ENCODE measurements at regions not wholly inside any gene's neighbourhood (a gene's known extent, or its start where the extent isn't known, plus 50 kb on each side); places are given as distances from the start of the nearest gene placed in this dataset.

DNA sequence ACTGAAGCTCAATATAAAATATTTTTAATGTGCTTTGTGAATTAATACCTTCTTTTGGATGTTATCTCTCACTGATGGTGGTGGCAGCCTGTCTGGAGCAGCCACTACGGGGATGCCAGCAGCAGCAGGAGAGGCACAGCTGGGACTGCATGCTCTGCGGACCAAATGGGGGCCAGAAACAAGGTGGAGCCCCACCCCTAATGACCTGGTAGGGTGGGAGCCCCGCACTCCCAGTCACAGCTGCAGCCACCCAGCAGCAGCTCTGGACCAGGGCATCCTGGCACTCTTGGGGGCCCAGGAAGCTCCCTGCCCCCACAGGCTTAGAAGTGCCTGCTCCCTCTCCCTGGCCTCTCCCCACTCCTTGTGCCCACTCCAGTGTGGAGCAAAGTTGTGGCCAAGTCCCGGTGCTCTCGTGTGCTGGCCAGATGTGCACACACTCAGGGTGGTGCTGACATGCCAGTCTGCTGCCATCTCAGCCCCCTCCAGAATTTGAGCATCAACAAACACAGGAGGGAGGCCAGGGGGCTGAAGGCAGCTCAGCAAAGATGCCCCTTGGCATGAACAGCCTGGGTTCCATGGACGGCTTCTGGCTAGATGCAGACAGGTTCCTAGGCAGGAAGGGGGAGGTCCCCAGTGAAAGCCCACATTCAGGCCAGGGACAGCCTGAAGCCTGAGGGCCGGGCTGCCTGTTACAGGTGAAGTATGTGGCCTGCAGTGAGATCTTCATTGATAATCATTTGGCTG lies 696.7 kb upstream of the SLITRK5 start:
- H3K27me3 ChIP-seq (ENCODE audit: control insufficient read depth, insufficient read depth, low read length), result no peaks in the 10 kb centered on the region

DNA sequence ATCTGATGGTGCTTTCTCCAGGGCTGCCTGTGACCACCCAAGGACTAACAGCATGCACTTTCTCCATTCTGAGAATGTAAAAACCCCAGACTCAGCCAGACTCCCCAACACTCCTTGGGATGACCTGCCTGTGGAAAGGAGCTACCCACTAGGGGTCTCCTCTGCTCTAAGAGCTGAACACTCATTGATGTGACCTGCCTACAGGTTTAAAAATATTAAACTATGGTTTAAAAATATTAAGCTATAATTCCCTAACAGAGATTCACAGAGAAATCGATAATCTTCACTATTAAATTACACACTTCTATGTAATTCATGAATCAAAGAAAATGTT lies 696.2 kb upstream of the SLITRK5 start:
- ChIA-PET CTCF (no interaction called here), POLR2A (no interaction called here)
- Histone ChIP-seq H3K4me1 (ENCODE audit: control insufficient read depth, insufficient read depth, low read length) (no peaks in the 10 kb centered on the region), H3K27ac (ENCODE audit: low read length) (no peak overlapping the region), H3K27me3 (ENCODE audit: control insufficient read depth, insufficient read depth, low read length) (no peaks in the 10 kb centered on the region), H3K4me3 (ENCODE audit: low read depth in 2 of 2, low read length in 2 of 2) (no peak overlapping the region), H3K36me3 (ENCODE audit: control insufficient read depth, insufficient read depth, low read length) (no peaks in the 10 kb centered on the region; the same call in 1 of the 2 replicates), H3K9me3 (ENCODE audit: control insufficient read depth, insufficient read depth, low read depth, low read length) (no peaks in the 10 kb centered on the region)
- DNase-seq (ENCODE audit: low read depth, low spot score), result no peak
- intact Hi-C loops (cut with micrococcal nuclease; ENCODE audit: unreplicated experiment) (no loop called here), in situ Hi-C loops (cut with HindIII; ENCODE audit: low pct_unique_long_range_greater_than_20kb, low sequenced_read_pairs) (no loop called here)
- ATAC-seq, result no peak
- TF ChIP-seq, protein P1, sequence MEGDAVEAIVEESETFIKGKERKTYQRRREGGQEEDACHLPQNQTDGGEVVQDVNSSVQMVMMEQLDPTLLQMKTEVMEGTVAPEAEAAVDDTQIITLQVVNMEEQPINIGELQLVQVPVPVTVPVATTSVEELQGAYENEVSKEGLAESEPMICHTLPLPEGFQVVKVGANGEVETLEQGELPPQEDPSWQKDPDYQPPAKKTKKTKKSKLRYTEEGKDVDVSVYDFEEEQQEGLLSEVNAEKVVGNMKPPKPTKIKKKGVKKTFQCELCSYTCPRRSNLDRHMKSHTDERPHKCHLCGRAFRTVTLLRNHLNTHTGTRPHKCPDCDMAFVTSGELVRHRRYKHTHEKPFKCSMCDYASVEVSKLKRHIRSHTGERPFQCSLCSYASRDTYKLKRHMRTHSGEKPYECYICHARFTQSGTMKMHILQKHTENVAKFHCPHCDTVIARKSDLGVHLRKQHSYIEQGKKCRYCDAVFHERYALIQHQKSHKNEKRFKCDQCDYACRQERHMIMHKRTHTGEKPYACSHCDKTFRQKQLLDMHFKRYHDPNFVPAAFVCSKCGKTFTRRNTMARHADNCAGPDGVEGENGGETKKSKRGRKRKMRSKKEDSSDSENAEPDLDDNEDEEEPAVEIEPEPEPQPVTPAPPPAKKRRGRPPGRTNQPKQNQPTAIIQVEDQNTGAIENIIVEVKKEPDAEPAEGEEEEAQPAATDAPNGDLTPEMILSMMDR (IDR thresholded peaks at IDR 0.05), result peak; percentile 34; the same call in 1 of the 2 replicates
- no peak for TF ChIP-seq SIN3A (IDR thresholded peaks at IDR 0.05; ENCODE audit: borderline replicate concordance, insufficient read depth, low read depth, low read length)
- BruUV-seq (replicated peaks), result no TSS peak

More for the DNA sequence above, 696.7 kb upstream of the SLITRK5 start:
- Histone ChIP-seq H3K4me1 (ENCODE audit: control insufficient read depth, insufficient read depth, low read length) (no peaks in the 10 kb centered on the region), H3K36me3 (ENCODE audit: control insufficient read depth, insufficient read depth, low read length) (no peaks in the 10 kb centered on the region), H3K9me3 (ENCODE audit: control insufficient read depth, insufficient read depth, low read depth, low read length) (no peaks in the 10 kb centered on the region), H3K27ac (ENCODE audit: low read length) (no peak overlapping the region), H3K4me3 (ENCODE audit: low read depth in 2 of 2, low read length in 2 of 2) (no peak overlapping the region)
- TF ChIP-seq POLR2AphosphoS5 (IDR thresholded peaks at IDR 0.05; ENCODE audit: low read depth, low read length), result no peak
- no peak for TF ChIP-seq SIN3A (IDR thresholded peaks at IDR 0.05; ENCODE audit: borderline replicate concordance, insufficient read depth, low read depth, low read length)
- intact Hi-C loops (cut with micrococcal nuclease; ENCODE audit: unreplicated experiment), result no loop called here
- in situ Hi-C loops (cut with HindIII; ENCODE audit: low pct_unique_long_range_greater_than_20kb, low sequenced_read_pairs), result no loop called here
- CTCF ChIA-PET, result interaction anchor here (0.6 kb wide), 1 partner anchor 434 kb away, joined by 3 read pairs; no protein-coding TSS in a partner anchor
- POLR2A ChIA-PET, result no interaction called here
- DNase-seq (ENCODE audit: low read depth, low spot score) (no peak), ATAC-seq (no peak)
- BruUV-seq (replicated peaks), result no TSS peak

GRCh38 chr13:86976521-86977324 lies 694.4 kb upstream of the SLITRK5 start:
- intact Hi-C loops (cut with micrococcal nuclease; ENCODE audit: unreplicated experiment), result no loop called here

More at GRCh38 chr13:86976521-86977324, 694.4 kb upstream of the SLITRK5 start:
- no peaks in the 10 kb centered on the region; the same call in 1 of the 2 replicates for H3K36me3 ChIP-seq (ENCODE audit: control insufficient read depth, insufficient read depth, low read length)
- no peak for ATAC-seq
- no peak overlapping the region for H3K4me3 ChIP-seq (ENCODE audit: low read depth in 2 of 2, low read length in 2 of 2)
- TF ChIP-seq, protein P2, sequence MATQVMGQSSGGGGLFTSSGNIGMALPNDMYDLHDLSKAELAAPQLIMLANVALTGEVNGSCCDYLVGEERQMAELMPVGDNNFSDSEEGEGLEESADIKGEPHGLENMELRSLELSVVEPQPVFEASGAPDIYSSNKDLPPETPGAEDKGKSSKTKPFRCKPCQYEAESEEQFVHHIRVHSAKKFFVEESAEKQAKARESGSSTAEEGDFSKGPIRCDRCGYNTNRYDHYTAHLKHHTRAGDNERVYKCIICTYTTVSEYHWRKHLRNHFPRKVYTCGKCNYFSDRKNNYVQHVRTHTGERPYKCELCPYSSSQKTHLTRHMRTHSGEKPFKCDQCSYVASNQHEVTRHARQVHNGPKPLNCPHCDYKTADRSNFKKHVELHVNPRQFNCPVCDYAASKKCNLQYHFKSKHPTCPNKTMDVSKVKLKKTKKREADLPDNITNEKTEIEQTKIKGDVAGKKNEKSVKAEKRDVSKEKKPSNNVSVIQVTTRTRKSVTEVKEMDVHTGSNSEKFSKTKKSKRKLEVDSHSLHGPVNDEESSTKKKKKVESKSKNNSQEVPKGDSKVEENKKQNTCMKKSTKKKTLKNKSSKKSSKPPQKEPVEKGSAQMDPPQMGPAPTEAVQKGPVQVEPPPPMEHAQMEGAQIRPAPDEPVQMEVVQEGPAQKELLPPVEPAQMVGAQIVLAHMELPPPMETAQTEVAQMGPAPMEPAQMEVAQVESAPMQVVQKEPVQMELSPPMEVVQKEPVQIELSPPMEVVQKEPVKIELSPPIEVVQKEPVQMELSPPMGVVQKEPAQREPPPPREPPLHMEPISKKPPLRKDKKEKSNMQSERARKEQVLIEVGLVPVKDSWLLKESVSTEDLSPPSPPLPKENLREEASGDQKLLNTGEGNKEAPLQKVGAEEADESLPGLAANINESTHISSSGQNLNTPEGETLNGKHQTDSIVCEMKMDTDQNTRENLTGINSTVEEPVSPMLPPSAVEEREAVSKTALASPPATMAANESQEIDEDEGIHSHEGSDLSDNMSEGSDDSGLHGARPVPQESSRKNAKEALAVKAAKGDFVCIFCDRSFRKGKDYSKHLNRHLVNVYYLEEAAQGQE (IDR thresholded peaks at IDR 0.05; ENCODE audit: insufficient read depth in 1 of 2, low read depth in 2 of 2, low read length in 1 of 2), result no peak
- TF ChIP-seq POLR2AphosphoS5 (IDR thresholded peaks at IDR 0.05; ENCODE audit: low read depth, low read length), result no peak
- no peaks in the 10 kb centered on the region for H3K27me3 ChIP-seq (ENCODE audit: control insufficient read depth, insufficient read depth, low read length)
- DNase-seq (ENCODE audit: low read depth, low spot score), result no peak
- H3K27ac ChIP-seq (ENCODE audit: low read length), result no peak overlapping the region
- no peaks in the 10 kb centered on the region for H3K9me3 ChIP-seq (ENCODE audit: control insufficient read depth, insufficient read depth, low read depth, low read length)
- ChIA-PET CTCF (no interaction called here), POLR2A (no interaction called here)
- no peaks in the 10 kb centered on the region for H3K4me1 ChIP-seq (ENCODE audit: control insufficient read depth, insufficient read depth, low read length)
- in situ Hi-C loops (cut with HindIII; ENCODE audit: low pct_unique_long_range_greater_than_20kb, low sequenced_read_pairs), result no loop called here
- no TSS peak for BruUV-seq (replicated peaks)
